HG03565 (cell line): ENCODE measurements at regions not wholly inside any gene's neighbourhood (a gene's known extent, or its start where the extent isn't known, plus 50 kb on each side); places are given as distances from the start of the nearest gene placed in this dataset.
A peak's percentile ranks its signal among the peaks of the same experiment; 100 is the strongest.
"Not testable (repeated sequence)": the region's sequence is repeated elsewhere in the genome, so short reads cannot be mapped to it uniquely, and the experiment has no call there.

Source experiments
- ATAC-seq: cut with Tn5 transposase; IDR thresholded peaks from one replicate; pipeline ENCODE4 v1.9.1; 2021; ENCODE audit warnings: mild to moderate bottlenecking, moderate library complexity; ENCODE audit not compliant: unreplicated experiment

DNA sequence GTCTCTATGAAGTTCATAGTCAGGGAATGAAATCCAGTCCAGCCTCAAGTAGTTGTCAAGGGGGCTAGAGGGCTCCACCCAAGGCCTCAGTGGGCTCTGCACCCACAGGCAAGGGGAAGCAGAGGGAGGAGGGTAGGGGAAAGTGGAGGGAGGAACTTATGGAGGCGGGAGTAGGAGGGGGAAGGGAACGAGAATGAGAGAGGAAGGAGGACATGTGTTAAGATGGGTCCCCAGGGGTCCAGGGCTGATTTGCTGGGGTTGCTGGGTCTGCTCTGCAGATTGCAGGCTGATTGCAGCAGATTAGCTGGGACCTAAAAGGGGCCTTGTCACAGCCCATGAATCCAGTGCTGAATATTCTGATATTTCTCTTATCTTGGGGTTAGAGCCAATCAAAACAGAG lies 166.9 kb upstream of the IL12B start:
- no peak for ATAC-seq

DNA sequence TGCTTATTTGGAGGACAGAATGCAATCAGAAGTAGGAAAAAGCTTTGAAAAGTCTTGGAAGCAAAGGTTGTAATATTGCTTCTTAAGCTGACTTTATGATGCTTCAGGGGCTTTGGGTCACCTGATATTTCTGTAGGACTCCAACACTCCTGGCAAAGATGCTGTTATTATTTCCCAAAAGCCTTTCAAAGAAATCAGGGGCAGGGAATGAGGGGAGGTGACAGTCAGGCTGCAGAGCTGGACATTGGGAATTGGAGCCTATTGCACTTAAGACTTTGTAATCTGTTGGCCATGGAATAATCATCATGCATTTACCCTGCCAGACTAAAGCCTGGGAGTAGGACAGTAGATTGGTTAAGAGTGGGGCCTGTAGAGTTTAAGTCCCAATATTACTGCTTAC lies 168.3 kb upstream of the IL12B start:
- no peak for ATAC-seq

DNA sequence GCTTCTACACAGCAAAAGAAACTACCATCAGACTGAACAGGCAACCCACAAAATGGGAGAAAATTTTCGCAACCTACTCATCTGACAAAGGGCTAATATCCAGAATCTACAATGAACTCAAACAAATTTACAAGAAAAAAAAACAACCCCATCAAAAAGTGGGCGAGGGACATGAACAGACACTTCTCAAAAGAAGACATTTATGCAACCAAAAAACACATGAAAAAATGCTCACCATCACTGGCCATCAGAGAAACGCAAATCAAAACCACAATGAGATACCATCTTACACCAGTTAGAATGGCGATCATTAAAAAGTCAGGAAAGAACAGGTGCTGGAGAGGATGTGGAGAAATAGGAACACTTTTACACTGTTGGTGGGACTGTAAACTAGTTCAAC lies 171.8 kb upstream of the IL12B start:
- ATAC-seq, result not testable (repeated sequence)

DNA sequence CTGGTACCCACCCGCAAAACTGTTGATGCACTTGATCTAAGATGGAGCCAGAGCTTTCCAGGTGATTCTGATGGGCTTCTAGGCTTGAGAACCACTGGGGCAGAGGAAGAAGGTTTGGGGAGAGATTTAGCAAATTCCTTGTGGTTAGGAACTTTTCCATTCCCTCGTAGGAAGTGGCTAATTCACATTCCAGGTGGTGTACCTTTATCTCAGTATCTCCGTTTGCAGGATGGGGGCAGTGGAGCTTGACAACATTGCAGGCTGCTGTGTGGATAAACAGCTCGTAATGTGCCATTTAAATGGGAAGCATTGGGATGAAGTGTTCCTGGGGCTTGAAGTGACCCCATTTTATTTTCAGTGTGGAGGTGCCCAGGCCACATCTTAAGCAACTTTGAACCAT lies 172.9 kb upstream of the IL12B start:
- ATAC-seq, result no peak

DNA sequence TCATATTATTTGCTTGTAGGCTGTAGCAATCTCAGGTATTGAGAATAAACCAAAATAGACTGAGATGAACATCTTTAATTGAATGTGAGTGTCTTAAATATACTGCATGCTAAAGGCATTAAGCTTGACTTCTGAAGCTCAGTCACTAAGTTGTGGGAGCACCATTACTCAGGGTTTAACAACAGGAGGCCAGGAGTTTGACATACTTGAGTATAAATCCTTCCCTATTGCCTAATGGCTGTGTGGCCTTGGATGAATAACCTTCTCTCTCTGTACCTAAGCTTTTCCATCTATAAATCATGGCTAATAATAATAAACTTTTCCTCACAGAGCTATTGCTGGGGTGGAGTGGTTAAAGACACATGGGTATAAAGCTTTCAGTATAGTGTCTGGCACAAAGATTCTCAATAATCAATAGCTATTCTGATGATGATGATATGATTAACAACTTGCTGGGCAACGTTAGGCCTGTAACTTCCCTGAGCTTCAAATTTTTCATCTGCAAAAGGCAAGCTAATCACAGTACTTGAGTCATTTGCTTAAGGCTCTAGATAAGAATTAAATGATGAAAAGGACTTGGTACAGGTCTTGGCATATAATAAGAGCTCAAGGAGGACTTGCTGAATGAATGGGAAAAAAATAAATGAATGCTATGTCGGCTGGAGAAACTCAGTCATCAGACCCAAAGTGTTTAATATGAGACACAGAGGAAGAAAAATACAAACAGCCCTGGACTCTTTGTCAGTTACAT lies 174.0 kb upstream of the IL12B start:
- ATAC-seq, result no peak

DNA sequence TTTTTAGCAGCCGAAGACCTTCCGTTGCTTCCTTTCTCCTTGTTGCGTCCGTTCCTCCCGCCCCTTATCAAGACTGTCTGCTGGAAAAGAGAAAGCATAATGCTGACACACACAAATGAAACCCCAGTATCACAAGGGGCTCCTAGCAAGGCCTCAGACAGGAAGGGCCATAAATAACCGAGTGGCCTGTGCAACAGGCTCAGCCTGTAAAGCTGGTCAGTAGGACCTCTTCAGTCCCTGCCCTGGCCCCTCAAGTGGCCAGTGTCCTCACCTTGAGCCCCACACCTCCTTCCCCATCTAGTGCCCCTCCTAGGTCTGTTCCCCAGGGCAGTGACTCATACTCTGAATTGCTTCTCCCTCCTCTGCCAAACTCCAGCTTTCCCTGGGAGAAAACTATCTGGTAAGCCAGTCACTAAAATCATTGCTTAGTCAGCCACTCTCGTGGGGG lies 174.6 kb upstream of the IL12B start:
- no peak for ATAC-seq

DNA sequence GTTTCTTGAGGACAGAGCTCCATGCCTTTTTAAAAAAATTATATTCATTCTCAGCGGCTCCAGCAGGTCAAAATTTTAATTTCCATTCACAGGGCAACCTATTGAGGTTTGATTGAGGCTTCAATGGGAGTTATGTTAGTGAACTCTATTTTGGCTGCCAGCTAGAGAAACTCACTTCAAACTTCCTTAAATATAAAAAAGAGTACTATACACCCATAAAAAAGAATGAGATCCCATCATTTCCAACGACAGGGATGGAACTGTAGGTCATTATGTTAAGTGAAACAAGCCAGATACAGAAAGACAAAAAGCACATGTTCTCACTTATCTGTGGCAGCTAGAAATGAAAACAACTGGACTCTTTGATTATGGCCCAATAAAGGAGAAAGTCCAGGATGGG lies 176.8 kb upstream of the IL12B start:
- ATAC-seq, result no peak

DNA sequence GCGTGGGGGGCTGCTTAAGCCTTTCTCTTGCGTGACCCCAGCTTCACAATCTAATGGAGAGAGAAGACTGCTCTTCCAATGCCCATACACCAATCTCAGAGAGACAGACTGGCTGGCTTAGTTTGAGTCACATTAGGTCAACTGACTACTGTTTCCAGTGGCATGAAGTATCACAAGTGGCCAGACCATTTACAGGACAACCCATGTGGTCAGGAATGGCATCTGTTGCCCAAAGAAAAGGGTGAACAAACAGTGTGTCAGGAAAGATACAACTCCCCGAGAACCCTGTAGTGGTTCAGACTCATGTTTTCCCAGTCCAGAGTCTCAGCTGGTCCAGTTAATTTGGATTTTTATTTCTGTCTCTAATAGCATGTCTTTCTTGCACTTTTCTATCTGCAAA lies 177.4 kb upstream of the IL12B start:
- ATAC-seq, result no peak

DNA sequence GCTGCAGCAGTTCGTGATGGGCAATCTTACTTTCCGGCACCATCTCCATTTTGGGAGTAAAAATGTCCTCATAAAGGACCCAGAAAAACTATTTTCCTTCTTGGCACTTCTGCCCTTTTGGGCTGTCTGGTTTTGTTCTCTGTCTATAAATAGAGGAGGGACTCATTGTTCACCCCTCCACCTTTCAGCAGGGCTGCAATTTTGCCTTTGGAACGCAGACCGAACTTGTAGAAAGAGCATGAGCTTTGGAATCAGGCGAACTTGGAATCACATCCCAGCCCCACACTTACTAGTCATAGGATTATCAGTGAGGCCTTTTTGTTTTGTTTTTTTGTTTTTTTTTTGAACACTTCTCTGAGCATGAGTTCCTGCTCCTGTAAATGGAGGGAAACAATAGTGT lies 178.1 kb upstream of the IL12B start:
- ATAC-seq, result no peak

DNA sequence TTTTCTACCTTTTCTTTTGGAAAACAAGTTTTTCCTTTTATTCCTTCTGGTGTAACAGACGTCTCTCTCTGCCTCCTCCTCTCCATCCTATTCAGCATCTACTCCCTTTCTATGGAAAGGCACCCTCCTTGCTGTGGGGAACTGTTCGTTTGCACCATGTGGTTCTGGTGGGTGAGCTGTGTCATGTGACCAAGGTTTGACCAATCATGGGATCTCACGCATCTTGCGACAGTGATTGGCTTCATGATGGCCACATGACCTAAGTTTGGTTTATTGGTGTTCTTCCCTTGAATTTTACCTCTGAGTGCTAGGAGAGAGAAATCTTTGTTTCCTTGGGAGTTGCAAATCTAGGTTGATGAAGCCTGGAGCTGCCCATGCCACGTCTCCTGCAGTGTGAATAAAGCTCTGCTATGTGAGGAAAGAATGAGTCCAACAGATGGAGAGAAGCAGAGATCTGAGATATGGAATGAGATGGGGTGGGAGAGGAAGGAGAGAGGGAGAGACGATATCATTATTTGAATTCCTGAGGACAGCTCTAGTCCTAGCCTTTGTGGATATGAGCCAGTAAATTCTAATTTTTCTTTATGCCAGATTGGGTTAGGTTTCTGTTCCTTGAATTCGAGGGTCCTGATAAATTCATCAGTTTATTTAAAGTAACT lies 178.8 kb upstream of the IL12B start:
- no peak for ATAC-seq

DNA sequence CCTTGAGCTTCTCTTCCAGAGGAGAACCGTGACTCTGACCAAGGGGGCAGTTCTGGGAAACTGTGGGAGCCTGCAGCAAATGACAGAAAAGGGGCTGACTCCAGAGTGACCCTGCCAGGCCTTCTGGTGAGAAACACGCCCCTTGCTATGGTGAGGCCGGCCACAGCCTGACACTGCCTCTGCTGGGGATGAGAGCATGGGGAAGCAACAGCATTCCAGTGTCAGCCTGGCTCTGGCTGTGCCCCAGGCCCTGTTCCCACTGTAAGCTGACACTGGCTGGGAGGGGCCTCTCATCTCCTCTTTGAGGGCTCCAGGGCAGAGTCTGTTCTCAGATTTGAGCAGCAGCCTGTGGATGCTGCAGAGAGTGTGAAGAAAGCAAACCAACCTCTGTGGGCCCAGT lies 180.0 kb upstream of the IL12B start:
- no peak for ATAC-seq

DNA sequence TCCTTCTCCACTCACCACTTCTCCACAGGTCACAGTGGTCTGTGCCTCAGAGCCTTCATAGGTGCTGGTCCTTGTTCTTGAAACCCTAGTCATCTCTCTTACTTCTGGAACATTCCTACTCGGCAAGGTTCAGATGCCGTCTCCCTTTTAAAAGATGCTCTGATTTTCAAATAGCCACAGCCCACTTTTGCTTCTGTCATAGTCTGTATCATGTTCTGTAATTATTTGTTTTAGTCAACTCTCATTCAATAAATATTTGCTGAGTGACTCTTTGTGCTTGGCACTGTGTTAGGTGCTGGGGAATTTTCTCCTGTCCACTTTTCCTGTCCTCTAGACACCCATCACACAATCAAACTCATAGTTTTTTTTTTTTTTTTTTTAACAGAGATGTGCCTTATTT lies 181.3 kb upstream of the IL12B start:
- ATAC-seq, result no peak

DNA sequence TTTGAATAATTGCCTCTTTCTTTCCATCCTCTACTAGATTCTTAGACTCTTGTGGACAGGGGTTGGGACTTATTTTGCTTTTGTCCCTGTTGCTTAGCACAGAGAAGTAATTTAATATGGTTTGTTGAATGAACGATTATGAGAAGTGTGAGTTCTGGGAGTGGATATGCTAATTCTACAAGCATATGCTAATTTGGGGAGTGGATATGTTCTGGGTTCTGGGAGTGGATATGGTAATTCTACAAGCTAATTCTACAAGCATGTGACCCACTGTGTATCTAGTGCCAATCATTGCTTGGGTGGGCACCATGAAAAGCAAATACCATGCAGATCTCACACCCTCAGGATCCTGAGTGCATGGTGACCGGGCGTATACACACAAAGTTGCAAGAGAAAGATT lies 181.8 kb upstream of the IL12B start:
- ATAC-seq, result no peak

DNA sequence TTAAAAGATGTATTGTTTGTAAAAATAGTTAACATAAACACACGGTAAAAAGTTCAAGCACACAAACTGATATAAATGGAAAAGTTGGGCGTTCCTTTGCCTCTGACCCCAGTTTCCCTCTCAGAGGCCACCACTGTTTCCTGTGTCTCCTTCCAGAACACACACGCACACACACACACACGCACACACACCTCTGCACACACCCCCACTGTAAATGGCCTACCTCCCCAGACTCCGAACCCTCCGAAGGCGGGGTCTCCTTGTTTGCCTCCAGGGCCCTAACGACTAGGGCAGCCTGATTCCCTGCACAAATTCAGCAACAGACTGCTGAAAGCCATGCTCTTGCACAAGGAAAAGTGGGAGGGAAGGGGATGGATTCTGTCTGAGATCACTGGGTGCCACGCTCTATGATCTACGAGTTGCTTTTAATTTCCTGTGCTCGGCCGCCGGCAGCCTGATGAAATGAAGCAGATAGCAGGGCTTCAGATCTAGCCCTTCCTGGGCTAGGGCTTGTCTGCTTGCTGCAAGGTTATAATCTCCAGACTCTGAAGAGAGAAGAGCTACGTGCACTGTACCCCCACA lies 184.0 kb upstream of the IL12B start:
- ATAC-seq, result no peak

DNA sequence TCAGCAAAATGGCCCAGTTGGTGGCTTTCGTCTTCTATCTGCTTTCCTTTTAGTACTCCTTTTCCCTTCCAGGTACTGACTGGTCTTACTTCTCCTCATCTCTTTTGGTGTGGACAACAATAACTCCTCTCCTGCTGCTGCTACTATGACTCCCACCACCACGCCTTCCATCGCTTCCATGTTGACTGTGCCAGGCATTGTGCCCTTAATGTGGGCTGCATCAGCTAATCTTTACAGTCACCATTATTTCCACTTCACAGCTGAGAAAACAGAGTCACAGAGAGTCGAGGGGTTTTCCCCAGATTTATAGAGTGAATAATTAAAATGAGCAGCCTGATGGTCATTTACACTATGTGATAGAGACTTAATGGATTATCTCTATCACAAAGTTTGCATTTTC lies 184.9 kb upstream of the IL12B start:
- no peak for ATAC-seq

DNA sequence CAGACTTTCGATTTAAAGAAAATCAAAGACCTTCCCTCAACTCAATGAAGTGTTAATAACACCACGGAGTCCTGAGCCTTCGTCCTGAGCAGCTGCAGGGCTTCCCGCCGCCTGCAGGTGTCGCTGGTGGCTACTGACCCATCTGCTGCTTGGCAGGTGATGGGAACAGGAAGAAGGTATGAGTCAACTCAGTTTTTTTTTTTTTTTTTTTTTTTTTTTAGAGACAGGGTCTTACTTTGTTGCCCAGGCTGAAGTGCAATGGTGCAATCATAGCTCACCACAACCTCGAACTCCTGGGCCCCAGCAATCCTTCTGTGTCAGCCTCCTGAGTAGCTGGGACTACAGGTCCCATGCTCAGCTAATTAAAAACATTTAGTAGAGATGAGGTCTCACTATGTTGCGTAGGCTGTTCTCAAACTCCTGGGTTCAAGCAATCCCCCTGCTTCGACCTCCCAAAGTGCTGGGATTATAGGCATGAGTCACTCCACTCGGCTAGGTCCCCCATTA lies 185.7 kb upstream of the IL12B start:
- peak; percentile 96 for ATAC-seq

DNA sequence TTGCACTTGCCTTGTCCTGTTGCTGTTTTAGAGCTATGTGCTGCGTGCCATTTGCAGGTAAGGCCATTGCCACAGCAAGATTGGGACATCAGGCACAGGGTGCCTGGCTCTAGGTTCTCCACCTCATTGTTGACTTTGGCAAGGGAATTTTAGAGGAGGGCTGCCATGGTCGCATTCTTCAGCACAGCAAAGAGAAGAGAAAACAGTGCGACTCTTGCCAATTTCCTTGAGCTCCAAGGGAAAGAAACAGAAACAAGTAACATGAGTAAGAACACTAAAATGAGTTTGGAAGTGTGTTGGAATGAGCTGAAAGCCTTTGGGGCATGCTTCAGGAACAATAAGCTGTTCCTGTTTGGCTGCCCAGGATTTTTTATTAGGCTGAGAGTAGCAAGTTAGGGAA lies 188.1 kb upstream of the IL12B start:
- ATAC-seq, result no peak

DNA sequence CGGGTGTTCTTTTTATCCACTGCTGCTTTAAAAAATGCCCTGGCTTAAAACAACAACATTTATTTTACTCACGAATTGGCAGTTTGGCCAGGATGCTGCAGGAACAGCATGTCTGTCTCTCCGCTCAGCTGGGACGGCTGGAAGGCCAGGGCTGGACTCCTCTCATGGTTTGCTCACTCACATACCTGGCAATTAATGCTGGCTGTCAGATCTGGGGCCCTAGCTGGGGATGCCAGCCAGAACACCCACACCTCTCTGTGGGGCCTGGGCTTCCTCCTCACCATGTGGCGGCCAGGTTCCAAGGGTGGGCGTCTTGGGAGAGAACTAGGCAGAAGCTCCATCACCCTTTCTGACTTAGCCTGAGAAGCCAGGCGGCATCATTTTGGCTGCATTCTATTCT lies 189.1 kb upstream of the IL12B start:
- no peak for ATAC-seq

DNA sequence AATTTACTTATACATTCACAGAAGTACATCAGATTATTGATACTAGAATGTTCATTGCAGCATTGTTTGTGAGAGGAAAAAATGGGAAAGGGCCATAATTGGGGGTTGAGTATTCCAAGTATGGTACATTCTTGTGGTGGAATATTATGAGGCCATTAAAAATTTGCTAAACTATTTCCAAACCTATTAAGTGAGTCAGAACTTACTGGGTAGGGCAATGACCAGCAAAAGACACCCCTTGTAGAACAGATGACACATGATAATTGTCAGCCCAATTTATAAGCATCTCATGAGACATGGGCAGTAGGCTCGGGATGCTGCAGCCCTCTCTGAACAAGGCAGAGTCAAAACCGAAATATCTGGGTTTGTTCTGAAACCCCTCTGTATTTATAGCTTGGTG lies 192.6 kb upstream of the IL12B start:
- no peak for ATAC-seq

DNA sequence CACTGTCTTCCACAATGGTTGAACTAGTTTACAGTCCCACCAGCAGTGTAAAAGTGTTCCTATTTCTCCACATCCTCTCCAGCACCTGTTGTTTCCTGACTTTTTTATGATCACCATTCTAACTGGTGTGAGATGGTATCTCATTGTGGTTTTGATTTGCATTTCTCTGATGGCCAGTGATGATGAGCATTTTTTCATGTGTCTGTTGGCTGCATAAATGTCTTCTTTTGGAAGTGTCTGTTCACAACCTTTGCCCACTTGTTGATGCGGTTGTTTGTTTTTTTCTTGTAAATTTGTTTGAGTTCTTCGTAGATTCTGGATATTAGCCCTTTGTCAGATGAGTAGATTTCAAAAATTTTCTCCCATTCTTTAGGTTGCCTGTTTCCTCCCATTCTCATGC lies 194.0 kb upstream of the IL12B start:
- ATAC-seq, result not testable (repeated sequence)

DNA sequence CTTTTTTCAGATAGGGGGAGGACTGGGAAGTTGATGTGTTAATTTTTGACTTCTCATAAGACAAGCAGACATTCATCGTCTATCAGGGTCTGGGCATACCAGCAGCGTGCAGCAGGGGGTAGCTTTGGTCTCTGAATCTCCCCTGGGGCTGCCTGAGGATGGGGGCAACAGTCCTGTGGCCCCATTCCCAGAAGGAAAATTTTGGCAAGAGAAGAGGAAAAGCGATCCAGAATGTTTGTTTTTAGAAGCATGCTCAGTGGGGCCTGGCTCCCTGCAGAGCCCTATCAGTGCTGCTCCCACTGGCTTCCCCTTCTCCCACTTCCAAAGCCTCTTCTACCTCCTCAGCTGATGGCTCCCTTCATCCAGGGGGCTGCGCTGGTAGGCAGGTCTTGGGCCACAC lies 194.8 kb upstream of the IL12B start:
- ATAC-seq, result no peak

DNA sequence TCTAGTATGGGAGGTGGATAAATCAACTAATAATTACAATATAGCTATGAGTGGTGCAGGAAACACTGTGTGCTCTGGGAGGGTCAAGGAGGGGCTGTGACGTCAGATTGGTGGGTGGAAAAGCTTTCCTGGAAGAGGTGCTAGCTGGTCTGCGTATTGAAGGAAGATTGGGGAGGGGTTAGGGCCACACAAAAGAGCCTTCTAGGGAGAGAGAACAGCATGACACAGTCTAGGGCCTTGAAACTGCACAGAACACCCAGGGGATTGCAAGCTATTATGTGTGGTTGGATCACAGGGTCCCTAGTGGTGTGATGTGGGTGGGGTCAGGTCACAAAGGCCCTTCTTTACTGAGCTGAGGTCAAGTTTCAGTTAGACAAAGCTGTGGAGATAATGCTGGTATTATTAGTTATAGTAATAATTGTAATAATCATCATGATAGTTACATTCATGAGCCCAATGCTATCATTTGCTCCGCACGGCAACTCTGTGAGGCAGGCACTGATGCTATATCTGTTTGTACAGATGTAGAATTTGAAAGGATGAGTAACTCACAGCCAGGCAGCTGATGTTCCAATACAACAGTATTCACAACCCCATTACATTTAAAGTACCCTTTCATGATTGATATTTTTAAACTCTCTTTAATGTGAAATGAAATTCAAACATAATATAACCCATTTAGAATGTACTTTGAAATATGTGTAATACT lies 197.4 kb upstream of the IL12B start:
- ATAC-seq, result no peak
